ENCODE measurements at regions not wholly inside any gene's neighbourhood (a gene's known extent, or its start where the extent isn't known, plus 50 kb on each side); places are given as distances from the start of the nearest gene placed in this dataset.

DNA sequence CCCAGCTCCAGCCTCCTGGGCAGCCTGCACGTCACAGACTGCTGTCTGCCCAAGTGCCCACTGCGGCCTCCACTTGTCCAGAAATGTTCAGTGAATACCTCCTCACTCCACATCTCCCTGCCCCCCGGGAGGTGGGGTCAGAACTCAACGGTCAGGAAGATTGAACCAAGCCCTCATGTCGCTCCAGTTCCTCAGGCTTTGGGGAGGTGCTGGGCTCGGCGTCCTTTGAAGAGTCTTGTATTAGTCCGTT is 82.4 kb upstream of the LRPAP1 start:
- TF ChIP-seq, protein P1, sequence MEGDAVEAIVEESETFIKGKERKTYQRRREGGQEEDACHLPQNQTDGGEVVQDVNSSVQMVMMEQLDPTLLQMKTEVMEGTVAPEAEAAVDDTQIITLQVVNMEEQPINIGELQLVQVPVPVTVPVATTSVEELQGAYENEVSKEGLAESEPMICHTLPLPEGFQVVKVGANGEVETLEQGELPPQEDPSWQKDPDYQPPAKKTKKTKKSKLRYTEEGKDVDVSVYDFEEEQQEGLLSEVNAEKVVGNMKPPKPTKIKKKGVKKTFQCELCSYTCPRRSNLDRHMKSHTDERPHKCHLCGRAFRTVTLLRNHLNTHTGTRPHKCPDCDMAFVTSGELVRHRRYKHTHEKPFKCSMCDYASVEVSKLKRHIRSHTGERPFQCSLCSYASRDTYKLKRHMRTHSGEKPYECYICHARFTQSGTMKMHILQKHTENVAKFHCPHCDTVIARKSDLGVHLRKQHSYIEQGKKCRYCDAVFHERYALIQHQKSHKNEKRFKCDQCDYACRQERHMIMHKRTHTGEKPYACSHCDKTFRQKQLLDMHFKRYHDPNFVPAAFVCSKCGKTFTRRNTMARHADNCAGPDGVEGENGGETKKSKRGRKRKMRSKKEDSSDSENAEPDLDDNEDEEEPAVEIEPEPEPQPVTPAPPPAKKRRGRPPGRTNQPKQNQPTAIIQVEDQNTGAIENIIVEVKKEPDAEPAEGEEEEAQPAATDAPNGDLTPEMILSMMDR (IDR thresholded peaks at IDR 0.05): no peak
- no peak for TF ChIP-seq POLR2A (IDR thresholded peaks at IDR 0.05)

Data from body of pancreas (tissue), 4 donors.